GM19238 (cell line): ENCODE measurements at regions not wholly inside any gene's neighbourhood (a gene's known extent, or its start where the extent isn't known, plus 50 kb on each side); places are given as distances from the start of the nearest gene placed in this dataset.

Experiments
- DNase-seq: peaks from one replicate; pipeline ENCODE4 v3.0.0; 2011; ENCODE audit warnings: low spot score; ENCODE audit not compliant: insufficient read length

DNA sequence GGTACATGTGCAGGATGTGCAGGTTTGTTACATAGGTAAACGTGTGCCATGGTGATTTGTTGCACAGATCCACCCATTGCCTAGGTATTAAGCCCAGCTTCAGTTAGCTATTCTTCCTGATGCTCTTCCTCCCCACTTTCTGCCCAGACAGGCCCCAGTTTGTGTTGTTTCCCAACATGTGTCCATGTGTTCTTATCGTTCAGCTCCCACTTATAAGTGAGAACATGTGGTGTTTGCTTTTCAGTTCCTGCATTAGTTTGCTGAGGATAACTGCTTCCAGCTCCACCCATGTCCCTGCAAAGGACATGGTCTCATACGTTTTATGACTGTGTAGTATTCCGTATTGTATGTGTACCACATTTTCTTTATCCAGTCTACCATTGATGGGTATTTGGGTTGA is 251.7 kb upstream of the NOVA1 start:
- no peak for DNase-seq

DNA sequence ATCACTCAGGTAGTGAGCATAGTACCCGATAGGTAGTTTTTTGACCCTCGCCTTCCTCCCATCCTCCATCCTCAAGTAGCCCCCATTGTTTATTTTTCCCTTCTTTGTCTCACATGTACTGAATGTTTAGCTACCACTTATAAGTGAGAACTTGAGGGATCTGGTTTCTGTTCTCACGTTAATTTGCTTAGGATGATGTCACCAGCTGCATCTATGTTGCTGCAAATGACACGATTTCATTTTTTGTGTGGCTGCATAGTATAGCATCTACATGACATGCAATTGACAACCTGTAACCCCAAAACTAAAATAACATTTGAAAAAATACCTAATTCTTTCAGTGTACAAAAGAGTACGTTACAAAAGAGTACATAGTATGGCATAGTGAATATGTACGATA is 254.0 kb upstream of the NOVA1 start:
- DNase-seq: no peak

DNA sequence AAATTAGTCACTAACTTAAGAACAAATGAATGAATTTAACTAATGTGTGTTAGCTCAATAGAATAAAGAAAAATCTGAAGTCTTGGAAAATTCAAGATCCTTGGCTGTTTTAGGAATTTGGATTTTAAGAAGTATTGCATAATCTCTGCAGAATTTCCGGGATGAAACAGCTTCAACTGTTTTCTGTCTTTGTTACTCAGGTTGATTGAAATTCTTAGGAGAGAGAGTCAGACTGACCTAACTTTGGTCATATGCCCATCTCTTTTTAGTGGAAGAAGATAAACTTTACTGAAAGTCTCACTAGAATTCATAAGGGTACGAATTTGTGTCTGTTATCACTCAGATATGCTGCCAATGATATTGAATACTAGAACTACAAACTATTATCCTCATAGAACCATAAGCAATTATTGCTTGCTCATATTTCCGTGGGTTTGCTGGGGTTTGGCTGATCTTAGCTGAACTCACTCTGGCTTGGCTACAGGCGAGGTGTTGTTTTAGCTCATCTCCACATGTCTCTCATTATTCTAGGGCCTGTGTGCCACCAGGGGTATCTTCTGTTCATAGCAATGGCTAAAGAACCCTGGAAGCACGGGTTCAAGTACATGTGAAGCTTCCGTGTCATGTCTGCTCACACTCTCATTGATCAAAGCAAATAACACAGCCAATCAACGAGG is 257.4 kb upstream of the NOVA1 start:
- DNase-seq: no peak

DNA sequence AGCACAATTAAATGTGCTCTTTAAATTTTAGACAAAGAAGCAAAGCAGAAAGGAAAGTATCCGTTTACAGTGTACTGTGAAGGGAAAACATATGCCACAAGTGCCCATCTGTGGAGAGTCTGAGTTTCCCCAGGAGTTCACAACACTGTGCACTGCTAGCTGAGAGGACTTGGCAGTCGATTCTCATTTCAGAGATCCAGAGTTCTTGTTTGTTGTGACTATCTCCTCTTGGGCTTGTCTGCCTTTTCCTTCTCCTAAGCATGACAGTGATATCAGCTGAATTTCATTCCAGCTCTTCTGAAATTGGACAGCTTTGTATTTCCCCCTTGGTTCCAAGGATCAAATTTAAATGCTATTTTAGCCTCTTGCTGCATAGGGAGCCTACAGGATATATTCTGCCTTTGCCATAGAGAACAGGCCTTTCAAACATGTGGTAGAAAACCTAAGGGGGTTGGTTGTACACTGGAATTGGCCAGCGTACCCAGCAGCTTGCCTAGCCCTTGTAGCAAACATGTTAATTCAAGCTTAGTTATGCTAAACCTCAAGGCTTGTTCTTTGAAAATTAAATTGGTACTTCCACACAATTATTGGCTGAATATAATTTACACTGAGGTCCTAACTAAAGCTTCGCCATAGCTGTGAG is 259.2 kb upstream of the NOVA1 start:
- DNase-seq: no peak

DNA sequence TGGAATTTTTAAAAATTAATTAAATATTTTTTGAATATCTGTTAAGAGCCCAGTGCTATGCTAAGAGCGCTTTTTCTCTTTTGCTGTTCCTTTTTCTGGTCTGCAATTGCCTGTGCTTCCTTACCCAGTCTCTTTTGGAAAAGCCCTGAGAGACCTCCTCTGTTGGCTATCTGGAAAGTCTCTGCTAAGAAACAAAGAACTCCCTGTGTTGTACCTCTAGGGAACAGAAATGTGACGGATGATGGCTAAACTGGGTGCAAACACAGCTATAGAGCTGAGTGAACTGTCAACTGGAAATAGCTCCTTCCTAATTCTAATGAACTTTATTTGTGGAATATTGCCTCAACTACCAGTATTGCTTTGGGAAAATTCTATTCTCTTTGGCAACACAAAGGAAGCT is 261.6 kb upstream of the NOVA1 start:
- DNase-seq: no peak

DNA sequence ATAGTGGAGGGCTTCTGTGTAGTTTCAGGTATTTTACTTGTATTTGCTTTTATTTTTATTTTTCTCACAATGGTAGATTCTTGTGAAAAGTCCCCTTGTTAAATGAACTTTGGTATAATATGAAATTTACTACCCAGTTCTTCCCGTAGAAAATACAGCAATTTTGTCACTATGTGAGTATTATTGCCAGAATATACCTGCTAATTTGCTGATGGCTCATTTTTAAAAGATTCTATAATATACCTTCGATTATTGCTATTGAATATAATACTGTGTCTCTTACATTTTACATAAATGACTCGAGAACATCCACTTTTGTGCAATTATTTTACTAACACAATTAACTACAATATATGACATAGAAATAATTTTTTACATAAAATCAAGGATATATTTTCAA is 262.3 kb upstream of the NOVA1 start:
- DNase-seq: no peak

DNA sequence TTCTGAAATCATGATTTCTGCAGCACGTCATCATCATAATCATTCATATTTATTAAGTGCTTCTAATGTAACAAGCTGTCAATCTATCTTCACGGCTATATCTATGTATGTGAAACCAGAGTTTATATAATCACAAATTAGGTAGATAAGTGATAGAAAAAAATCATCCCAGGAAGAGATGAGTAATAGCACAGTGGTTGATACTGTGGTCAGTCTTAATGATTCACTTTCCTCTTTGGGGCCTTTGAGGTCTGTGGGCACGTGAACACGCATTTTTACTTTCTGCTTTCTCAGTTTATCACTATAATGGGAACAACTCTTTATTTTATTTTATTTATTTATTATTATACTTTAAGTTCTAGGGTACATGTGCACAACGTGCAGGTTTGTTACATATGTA is 265.9 kb upstream of the NOVA1 start:
- no peak for DNase-seq

DNA sequence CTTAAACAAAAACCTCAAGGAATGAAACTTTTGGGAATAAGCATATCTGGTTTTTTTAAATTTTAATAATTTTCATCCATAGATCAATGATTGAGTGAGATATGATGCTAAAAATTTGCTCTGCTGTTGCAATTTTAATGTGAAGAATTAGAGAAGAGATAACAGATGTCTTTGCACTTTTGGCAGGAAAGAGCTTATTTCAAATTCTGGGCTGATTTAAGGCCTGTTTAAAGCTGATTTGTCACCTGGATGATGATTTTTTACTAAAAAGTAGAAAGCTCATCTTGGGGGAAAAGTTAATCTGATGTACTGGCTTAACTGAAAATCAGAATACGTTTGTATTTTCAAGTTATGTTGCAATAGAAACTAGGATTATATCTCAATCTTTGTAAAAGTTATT is 268.9 kb upstream of the NOVA1 start:
- DNase-seq: no peak

DNA sequence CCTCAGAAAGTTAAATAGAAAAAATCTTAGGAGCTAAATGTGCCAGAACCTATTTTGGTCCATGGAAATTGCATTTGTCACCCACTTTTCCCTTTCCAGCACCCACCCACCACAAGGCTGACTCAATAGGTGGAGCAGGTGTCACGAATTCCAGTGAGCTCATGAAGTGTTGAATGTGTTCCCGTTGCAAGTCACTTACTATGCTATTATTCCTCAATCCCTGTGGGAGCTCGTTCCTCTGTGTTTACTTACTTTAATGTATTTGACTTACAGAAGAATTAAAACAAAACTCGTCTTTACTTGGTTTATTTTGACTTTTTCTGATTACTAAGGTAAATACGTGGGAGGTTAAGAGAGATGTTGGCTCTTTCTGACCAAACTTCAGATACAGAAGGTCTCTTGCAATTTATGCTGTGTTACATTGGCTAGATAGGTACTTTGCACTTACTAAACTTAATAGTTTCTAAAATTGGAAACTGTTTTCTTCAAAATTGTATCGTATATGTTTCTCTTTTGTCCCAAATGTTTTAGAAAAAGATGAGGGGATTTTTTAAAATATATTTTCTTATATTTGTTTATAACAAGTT is 269.4 kb upstream of the NOVA1 start:
- DNase-seq: no peak

DNA sequence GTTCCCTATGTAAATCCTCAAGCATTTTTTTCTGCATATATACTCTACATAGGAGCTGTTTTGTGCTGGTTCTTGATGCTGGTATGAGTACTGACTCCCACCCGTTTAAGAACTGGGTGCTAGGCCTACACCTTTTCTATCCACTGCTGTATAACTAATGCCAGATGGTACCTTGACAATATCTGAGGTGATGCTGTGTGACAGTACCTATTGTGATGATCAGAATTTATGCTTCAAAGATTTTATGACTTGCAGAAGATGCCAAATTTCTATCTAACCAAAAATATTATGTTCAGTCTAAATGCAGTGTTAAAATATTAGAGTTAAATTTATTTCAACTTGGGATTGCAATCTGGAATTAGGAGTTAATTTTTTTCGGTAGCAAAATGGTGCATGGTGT is 272.3 kb upstream of the NOVA1 start:
- DNase-seq: no peak

DNA sequence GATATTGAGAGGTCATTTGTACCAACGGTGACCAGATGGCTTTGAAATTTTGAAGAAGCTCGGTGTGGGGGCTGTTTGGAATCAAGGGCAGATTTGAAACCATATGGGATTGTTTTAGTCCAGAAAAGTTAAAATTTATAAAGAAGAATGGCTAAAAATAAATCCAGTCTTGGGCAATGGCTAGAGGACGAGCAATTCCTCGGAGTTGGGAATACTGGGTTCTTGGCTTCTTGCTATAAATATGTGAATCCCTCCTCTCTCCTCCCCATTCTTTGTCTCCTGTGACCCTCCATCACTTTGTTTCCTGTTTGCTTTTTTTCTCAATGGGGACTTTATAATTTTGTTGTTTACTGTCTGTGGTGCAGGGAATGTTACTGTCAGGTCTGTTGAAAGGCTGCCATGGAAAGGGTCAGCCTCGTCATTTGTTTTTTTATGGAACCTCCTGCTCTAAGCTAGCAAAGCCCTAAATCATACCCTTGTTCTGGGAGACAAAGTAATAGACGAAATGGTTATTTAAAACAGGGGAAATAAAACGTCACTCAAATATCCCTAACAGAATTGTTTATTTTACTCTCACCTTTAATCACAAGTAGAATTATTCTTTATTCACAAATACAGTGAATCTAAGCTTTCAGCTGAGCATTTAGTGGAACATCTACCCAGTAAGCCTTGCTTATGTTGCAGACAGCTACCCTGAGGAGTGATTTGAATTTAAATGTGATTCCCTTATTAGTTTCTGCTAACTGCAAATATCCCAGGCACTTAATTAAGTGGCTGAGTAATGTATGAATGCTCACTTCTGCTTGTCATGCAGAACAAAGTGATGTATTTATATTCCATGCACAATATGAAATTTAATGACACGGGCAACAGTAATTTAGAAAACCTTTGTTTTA is 273.1 kb upstream of the NOVA1 start:
- no peak for DNase-seq

DNA sequence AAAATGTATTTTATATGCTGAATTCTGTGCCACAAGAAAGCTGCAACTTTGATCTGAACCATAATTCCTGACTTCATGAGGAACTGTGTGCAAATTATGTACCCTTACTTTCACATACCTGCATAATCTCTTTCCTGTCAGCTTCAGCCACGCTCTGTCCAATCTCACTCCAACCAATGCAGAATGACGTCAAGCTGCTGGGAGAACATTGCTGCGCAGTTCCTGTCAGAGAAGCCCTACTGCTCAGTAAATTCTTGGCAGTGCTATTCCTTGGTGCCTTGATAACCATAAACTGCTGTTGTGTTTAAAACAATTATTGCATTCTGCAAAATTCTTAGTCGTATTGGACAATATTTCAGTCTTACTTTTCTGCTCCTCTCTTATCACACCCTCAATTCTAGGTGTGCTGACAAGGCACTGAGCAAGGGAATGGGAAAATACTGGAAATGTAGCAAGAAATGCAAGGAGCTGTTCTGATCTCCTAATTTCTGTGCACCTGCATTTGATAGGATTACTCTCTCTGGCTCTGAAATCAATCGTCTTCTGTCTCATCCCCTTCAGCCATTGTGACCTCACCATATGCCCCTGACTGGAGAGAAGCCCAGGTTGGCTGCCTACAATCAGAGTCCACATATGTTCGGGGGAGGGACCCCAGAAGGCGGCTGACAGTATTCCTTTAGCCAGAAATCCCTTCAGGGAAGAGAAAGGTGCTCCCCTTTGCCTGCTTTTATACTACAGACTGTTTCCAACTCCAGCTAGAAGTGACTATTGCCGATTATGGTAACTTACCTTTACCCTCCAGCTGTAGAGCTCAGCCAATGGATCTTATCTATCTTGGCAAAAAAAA is 274.9 kb upstream of the NOVA1 start:
- DNase-seq: no peak

DNA sequence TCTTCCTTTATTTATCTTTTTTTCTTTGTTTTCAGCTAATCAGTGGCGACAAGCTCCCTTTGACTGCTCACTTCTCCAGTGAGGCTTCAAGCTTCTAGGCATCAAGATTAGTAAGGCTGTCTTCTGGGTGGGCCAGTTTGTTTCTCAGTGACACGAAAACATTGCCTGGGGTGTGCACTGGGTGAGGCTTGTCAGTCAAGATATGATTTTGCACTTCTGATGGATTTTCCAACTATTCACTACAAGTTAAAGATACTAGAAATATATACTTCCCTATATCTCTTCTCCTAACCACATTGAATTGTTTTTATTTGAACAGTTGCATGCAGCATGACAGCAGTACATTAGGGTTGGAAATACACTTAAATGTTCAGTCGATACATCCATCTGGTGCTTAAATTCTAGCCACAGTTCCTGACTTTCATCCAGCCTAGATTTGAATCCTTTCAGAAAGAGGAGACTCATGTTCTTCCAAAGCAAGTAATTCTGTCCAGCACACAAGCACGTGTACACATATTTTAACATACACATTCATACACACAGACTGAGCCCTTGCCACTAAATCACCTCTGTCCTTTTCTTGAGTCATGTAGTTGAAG is 275.6 kb upstream of the NOVA1 start:
- no peak for DNase-seq

DNA sequence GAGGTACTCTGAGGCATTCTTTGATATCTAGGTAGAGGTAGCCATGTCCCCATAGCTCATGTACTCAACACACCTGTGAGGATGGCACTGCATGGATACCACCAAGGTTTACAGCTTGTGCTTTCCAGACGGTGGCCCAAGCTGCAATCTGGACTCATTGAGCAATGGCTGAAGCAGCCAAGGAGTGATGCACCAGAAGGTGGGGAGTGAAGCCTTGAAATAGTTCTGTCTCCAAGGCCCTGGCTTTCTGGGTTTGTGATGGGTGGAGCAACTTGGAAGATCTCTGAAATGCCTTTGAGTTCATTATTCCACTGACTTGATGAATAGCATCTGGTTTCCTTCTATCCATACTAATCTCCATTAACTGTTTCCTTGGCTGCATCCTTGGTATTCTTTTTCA is 290.0 kb upstream of the NOVA1 start:
- no peak for DNase-seq

DNA sequence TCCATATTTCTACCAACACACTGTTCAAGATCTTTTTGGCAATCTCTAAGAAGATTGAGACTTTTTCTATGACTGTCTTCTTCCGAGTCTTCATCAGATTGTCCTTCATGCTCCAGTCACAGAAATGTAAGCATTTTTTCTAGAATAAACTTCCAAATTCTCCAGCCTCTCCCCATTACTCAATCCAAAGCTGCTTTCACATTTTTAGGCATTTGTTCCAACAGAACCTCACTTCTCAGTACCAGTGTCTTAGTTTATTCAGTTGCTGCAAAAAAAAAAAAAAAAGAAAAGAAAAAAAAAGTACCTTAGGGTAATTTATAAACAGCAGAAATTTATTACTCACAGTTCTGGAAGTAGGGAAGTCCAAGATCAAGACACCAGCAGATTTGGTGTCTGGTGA is 290.8 kb upstream of the NOVA1 start:
- no peak for DNase-seq

DNA sequence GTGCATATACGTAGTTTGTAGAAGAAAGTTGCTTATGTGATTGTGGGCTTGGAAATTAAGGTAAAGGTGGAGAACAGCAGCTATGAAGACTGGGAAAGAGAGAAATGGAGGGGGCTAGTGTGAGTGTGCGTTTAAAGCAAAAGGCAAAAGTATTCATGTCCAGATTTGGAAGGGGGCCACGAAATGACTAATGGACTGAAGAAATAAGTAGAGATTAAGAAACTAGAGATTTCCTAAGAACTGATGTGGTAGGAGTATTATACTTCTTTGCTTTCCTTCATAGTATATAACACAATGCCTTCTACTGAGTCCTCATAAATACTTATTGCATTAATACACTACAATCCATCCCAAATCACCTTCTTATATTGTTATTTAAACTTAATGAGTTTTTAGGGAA is 298.6 kb upstream of the NOVA1 start:
- no peak for DNase-seq

DNA sequence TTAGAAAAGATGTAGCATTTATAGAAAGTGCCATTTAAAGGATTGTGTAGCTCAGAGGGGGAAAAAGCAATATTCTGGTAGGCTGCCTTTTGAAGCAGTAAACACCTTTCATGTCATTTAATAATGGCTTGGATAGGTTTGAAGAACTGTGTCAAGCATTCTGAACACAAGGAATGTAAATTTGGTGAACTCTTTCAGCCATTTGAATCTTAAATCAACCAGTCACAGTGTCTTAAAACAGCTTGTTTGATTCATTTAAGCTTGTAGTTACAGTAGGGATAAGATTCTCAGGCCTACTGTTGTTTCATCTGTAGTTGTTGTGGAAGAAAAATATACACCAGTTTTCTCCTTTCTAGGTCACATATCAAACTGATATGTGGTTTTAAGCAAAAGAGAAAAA is 299.4 kb upstream of the NOVA1 start:
- DNase-seq: no peak

DNA sequence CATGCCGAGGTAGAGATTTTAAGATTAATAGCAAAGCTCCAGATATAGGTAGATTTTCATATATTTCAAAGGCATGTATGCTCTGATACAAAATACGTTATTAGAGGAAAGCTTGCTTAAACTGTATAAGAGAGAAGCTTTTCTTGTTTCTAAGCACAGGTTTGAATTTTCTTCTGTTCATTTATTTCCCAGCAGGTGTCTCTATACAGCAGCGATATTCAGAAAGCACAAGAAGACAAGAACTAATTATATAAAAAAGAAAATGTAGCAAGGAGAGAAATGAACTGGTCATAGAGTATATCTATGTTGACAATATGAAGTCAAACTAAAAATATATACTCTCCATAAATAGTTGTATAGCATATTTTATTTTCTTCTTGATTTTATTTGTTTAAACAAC is 307.4 kb upstream of the NOVA1 start:
- DNase-seq: no peak

DNA sequence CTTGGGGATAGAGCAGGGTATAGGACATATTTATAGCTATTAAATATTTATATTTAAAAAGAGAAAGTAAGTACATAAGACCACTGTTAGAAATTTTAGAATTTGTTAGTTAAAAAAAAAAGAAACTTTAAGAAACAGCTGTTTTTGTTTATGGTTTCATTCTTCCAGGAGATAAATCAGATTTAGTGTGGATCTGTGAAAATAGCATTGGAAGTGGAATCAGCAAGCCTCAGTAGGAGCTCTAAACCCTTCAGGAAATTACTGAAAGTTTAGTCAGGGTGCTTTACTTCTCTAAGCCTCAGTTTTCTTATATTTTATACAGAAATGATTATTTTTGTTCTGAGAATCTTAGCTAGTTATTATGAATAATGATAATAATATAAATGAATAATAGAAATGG is 316.0 kb upstream of the NOVA1 start:
- no peak for DNase-seq

DNA sequence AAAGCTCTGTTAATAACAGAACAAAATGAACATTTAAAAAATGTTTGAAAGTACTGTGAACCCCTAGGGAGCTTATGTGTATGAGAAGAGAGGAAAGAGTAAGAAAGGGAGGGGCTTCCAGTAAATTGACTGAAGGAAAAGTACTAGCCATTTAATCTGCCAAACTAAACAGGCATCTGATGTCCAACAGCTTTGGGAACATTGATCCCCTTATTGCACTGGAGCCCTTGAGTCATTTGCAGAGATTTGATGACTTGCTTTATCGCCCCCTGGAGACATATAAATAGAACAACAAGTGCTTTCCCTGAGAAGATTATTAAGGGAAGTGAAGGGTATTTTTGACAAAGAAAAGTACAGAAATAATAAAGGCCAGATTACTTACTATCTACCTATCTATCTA is 319.3 kb upstream of the NOVA1 start:
- no peak for DNase-seq
